ENCODE measurements at regions not wholly inside any gene's neighbourhood (a gene's known extent, or its start where the extent isn't known, plus 50 kb on each side); places are given as distances from the start of the nearest gene placed in this dataset.

DNA sequence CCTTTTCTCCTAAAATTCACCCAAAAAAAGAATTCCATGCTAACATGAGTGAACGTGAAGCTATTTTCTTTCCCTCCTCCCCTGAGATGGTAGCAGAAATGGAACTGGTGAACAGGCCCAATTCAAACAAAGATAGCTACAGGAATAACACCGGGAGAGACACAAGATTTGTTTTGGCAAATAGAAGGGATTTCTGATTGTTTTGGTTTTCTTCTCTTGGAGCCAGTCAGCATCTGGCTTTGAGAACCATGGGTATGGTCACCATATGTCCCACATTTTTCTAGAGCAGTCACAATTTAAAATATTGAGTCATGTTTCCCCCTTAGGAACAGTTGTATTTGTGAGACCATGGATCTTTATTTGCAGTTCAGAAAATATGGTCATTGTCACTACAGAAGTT, 214.1 kb downstream of the FAM76B start:
- TF ChIP-seq CTCF (IDR thresholded peaks at IDR 0.05 in 8 of 11, conservative IDR thresholded peaks at IDR 0.05 in 3 of 11) (no peak), POLR2AphosphoS5 (IDR thresholded peaks at IDR 0.05) (no peak)
- H3K36me3 ChIP-seq = no peaks in the 10 kb centered on the region
- 90 to 96% (median 93%) methylated on average over 2 of the region's 2 CpGs for WGBS, 5 donors

DNA sequence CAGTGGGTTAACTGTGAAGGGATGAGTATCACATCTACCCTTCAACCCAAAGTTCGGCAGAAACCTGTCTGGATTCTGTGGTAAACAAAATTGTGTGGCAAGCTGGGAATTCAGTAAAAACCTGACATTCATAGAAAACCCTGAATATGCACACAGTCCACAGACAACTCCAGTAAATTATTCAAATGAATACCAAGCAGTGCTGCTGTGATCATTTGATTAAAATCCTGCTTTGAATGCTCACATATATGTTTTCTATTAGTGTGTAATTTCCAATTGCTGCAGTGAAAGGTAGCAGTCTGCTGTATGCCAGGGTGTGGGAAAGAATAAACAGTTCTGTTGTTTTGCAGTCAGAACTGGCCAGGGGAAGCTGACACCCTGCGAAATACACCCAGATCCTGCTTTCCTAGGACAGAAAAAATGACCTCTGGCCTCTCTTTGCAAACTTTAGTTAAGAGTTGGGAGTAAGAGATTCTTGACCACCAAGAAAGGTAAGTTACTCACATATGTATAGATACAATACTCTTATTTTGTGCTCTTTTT, 217.8 kb downstream of the FAM76B start:
- 80 to 96% (median 94%) methylated on average over 2 of the region's 2 CpGs for WGBS, 5 donors
- Histone ChIP-seq H3K9me3 (peaks cover 0 to 19% (median 16%) of the 10 kb centered on the region in 8 donors), H3K4me3 (no peak overlapping the region), H3K4me1 (no peaks in the 10 kb centered on the region), H3K27ac (no peak overlapping the region), H3K36me3 (no peaks in the 10 kb centered on the region), H3K27me3 (replicated peaks in 1 of 7) (no peaks in the 10 kb centered on the region)
- TF ChIP-seq CTCF (IDR thresholded peaks at IDR 0.05 in 8 of 11, conservative IDR thresholded peaks at IDR 0.05 in 3 of 11) (no peak), POLR2A (IDR thresholded peaks at IDR 0.05) (no peak), POLR2AphosphoS5 (IDR thresholded peaks at IDR 0.05) (no peak)
- intact Hi-C loops (cut with DNase I; ENCODE audit: low total_unique reads) = no loop called here
- no peak for DNase-seq

More for the DNA sequence above, 214.1 kb downstream of the FAM76B start:
- H3K27ac ChIP-seq = no peak overlapping the region
- H3K4me1 ChIP-seq = no peaks in the 10 kb centered on the region
- intact Hi-C loops (cut with DNase I; ENCODE audit: low total_unique reads) = no loop called here
- no peaks in the 10 kb centered on the region for H3K9me3 ChIP-seq
- no peak for DNase-seq
- H3K27me3 ChIP-seq (replicated peaks in 1 of 7) = no peaks in the 10 kb centered on the region
- H3K4me3 ChIP-seq = no peak overlapping the region

DNA sequence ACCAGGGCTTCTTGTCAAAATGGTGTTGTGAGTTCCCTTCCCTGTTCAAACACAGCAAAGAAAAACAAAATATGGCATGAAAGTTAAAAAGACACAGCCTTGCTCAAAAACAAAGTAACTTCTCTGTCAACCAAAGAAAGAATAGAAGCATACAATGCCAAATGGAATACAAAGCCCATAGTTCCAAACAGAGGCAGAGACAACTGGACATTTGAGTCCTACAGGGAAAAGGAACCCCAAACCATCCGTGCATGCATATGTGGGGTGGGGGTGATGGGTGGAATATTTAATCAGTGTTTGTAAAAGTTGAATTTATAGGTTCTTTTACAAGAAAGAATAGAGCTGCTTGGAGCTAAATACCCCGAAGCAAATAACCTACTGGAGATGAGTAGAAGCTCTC, 218.7 kb downstream of the FAM76B start:
- no peak for DNase-seq
- Histone ChIP-seq H3K36me3 (no peaks in the 10 kb centered on the region), H3K9me3 (peaks cover 0 to 19% (median 16%) of the 10 kb centered on the region in 8 donors), H3K27me3 (replicated peaks in 1 of 7) (no peaks in the 10 kb centered on the region), H3K27ac (no peak overlapping the region), H3K4me3 (no peak overlapping the region), H3K4me1 (peaks cover 0 to 9% (median under 1%) of the 10 kb centered on the region in 6 donors)
- TF ChIP-seq CTCF (IDR thresholded peaks at IDR 0.05 in 8 of 11, conservative IDR thresholded peaks at IDR 0.05 in 3 of 11) (no peak), POLR2AphosphoS5 (IDR thresholded peaks at IDR 0.05) (no peak), POLR2A (IDR thresholded peaks at IDR 0.05) (no peak)
- WGBS, 5 donors = 86 to 97% (median 92%) methylated on average over 2 of the region's 2 CpGs
- intact Hi-C loops (cut with DNase I; ENCODE audit: low total_unique reads) = no loop called here

DNA sequence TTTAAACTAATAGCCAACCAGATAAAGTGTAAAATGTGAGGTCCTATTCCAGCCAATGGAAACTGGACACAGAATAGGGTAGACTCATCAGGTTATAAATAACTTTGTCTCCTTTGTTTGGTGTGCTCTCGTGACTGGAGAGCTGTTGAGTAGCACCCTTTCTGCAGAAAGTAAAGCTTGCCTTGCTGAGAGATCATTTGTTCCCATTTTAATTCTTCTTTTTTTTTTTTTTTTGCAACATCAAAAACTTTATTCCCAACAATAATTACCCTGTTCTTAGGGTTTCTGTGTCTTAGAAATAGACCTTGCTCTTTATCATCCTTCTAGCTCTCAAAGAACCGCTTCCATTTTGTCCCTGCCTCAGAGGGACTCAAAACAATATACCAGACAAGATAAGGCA, 220.4 kb downstream of the FAM76B start:
- intact Hi-C loops (cut with DNase I; ENCODE audit: low total_unique reads) = no loop called here
- Histone ChIP-seq H3K4me3 (no peak overlapping the region), H3K27ac (no peak overlapping the region), H3K27me3 (replicated peaks in 1 of 7) (no peaks in the 10 kb centered on the region), H3K4me1 (peaks cover 0 to 14% (median 2%) of the 10 kb centered on the region in 6 donors), H3K9me3 (peaks cover 0 to 19% (median 16%) of the 10 kb centered on the region in 8 donors), H3K36me3 (no peaks in the 10 kb centered on the region)
- WGBS, 5 donors = 86 to 99% (median 87%) methylated on average over 2 of the region's 2 CpGs
- DNase-seq = no peak
- TF ChIP-seq POLR2A (IDR thresholded peaks at IDR 0.05) (no peak), POLR2AphosphoS5 (IDR thresholded peaks at IDR 0.05) (no peak), CTCF (IDR thresholded peaks at IDR 0.05 in 8 of 11, conservative IDR thresholded peaks at IDR 0.05 in 3 of 11) (no peak)

All from spleen (tissue), 11 donors.